Amygdala (tissue), 56 donors: ENCODE measurements at regions not wholly inside any gene's neighbourhood (a gene's known extent, or its start where the extent isn't known, plus 50 kb on each side); places are given as distances from the start of the nearest gene placed in this dataset.

Experiments
- DNase-seq, 56 donors: peaks; one replicate each; lab custom pipeline; 2025; lab: John Stamatoyannopoulos, UW

DNA sequence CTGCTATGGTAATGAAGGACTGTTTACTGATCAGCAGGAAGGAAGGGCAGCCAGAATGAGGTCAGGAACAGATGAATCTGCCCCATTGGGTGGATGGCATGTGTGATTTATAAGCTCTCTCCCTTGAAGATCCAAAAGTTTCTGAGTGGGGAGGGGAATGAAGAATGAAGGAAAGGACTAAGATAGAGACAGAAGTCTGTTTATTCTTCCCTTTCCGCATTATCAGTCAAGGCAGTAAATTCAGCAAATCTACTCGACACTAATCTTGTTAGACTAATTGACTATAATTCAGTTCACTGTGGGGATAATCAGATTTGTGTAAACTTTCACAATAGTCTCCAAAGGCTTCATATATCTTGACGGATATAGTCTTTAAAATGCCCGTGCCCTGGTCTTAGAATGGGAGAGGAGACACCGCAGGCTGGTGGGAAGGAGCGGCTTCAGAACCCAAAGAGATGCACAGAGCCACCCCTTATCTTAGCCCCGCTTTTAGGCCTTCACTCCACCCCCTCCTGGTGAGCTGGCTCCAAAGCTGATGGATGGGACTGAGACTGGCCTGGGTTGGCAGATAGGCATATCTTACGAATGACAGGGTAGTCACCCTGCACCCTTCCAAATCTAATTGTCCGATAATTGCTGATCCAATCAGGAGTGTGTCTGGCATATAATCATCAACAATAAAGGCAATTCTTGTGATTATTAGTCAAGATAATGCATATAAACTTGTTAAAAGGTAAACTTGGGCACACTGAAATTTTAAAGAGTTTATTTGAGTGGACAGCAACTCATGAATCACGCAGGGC lies 76.0 kb upstream of the PPM1J start:
- no peak for DNase-seq

DNA sequence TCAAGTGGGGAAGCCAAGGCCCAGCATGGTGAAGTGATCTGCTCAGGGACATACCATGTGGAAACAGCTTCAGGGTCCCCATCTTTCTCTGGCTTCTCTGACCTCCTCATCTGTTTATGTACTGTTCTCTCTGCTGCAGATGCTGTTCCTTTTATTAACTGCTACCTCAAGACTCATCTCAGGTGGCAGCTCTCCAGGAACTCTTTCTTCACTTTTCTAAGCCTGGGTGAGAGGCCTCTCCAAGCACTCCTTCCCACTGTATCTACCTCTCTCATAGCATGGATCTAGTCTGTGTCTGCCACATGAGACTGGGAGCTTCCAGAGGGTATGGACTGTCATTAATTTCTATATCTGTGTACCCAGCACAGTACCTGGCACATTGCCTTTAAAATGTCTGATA lies 73.4 kb upstream of the PPM1J start:
- DNase-seq, result no peak

- no peak for DNase-seq
Observed at GRCh38 chr1:112788054-112788453, 72.9 kb upstream of the PPM1J start.

GRCh38 chr1:112783059-112783458 lies 67.9 kb upstream of the PPM1J start:
- DNase-seq, result no peak

DNA sequence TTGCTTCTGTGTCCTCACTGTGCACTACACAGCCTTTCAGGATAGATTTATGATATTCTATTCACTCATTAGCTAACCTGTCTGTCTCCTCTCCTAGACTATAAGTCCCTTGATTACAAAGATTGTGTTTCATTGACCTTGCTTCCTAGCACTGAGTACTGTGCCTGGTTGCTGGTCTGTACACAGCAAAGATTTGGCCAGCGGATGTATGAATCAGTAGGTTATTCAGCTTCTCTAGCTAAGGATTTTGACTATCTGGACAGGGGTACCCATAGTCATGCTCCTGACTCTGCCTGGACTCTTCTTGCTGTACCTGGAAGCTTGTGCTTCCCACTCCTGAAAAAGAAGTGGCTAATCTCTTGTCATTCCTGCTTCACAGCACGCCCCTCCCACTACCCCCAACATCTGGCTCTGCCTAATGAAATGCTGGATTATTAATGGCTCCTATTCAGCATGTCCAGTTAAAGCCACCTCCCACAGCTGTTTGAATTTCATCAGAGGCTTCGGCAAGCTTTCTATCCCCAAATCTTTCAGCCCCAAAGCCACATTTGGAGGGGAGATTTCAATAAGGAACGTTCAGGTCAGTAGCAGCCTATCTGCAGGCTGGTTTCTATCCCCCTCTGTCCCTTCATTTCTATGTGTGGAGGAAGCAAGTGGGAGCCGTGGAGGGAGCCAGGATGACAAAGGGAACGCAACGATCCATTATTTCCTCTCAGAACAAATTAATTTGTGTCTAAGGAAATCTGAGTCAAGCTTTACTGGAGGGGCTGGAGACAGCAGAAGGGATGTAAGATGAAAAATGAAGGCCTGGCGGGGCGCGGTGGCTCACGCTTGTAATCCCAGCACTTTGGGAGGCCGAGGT lies 64.8 kb upstream of the PPM1J start:
- DNase-seq, result no peak

DNA sequence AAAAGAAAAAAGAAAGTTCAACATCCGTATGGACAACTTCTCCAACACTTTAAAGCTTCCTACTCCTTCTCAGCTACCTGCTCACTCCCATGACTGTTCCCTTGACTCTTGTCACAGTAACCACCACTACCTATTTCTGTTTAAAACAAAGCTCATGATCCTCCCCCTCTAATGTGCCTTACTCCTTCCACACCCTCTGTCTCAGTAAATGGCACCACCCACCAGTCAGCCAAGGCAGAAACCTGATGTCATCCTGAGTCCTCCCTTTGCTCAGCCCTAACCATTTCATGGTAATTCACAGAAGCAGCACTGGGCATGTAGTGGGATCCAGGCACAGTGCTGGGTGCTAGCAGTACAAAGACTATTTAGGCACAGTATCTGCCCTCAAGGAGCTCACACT lies 63.0 kb upstream of the PPM1J start:
- no peak for DNase-seq

DNA sequence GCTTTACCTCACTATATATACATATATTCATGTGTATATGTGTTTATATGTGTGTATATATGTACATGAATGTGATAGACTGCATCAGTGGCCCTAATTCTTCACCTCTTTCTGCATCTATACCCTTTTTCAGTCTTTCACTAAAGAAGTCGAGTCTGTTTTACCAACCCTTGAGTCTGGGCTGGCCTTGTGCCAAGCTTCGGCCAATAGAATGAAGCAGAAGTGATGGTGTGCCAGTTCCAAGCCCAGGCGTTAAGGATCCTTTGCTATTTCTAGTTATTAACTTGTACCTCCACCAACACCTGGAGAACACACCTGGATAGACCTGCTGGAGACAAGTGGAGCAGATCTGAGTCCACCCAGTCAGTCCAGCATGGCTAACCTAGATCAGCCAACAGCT lies 61.6 kb upstream of the PPM1J start:
- DNase-seq, result peak in 1 of 56 donors; percentile 1

DNA sequence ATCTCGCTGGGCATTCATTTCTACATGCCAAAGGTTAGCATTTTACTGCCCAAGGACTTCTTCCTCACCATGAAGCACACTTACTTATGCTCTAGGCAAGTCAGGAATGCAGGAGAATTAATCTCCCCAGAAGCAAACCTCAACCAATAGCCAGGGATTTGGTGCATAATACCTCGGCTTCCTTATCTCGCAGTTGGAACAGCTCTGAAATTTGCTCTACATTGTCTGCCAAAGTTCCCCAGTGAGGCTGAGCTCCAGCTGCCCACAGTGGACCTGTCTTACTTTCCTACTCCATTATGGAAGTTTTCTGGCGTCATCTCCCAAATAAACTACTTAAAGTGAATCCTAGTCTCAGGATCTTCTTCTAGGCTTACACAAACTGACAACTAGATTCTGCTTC lies 57.6 kb upstream of the PPM1J start:
- DNase-seq, result no peak

GRCh38 chr1:112770724-112771123 lies 55.6 kb upstream of the PPM1J start:
- DNase-seq, result no peak

DNA sequence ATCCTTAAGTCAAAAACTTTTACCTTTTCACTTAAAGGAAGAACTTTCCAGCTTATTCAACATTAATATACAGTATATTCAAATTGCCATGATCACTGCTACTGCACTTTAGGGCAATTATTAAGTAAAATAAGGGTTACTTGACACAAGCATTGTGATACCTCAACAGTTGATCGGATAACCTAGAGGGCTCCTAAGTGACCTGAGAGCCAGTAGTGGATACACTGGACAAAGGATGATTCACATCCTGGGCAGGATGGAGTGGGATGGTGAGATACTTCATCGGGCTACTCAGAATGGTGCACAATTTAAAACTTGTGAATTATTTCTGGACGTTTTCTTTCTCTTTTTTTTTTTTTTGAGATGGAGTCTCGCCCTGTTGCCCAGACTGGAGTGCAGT lies 54.5 kb upstream of the PPM1J start:
- DNase-seq, result no peak

- DNase-seq, result no peak
Observed at GRCh38 chr1:112767646-112768045, 52.5 kb upstream of the PPM1J start.
